Thymus (tissue), 11 donors: ENCODE measurements at regions not wholly inside any gene's neighbourhood (a gene's known extent, or its start where the extent isn't known, plus 50 kb on each side); places are given as distances from the start of the nearest gene placed in this dataset.

ENCODE experiments used
- DNase-seq, 9 donors: peaks; one replicate each; pipeline ENCODE4 v3.0.0-alpha.2; 2013; ENCODE audit warnings: low spot score in 9 of 9, low read depth in 6 of 9, missing footprints in 1 of 9
- H3K27ac ChIP-seq, 2 donors: one replicate each; pipeline ENCODE4 v1.5.1; 2013; ENCODE audit warnings: control low read depth in 1 of 2, low read depth in 1 of 2, low read length in 1 of 2, mild to moderate bottlenecking in 1 of 2, moderate library complexity in 1 of 2
- H3K27me3 ChIP-seq, 2 donors: one replicate each; pipeline ENCODE4 v1.5.1; 2013; ENCODE audit warnings: low read length in 1 of 2; ENCODE audit not compliant: control insufficient read depth in 2 of 2, insufficient read depth in 1 of 2
- H3K36me3 ChIP-seq, 2 donors: one replicate each; pipeline ENCODE4 v1.5.1; 2013; ENCODE audit warnings: low read length in 1 of 2, mild to moderate bottlenecking in 1 of 2, moderate library complexity in 1 of 2; ENCODE audit not compliant: control insufficient read depth in 2 of 2, insufficient read depth in 2 of 2
- H3K4me1 ChIP-seq, 2 donors: one replicate each; pipeline ENCODE4 v1.5.1; 2013; ENCODE audit warnings: low read length in 2 of 2; ENCODE audit not compliant: control insufficient read depth in 2 of 2, insufficient read depth in 2 of 2
- H3K4me3 ChIP-seq, 2 donors: one replicate each; pipeline ENCODE4 v1.5.1; 2013; ENCODE audit warnings: low read length in 2 of 2, control low read depth in 1 of 2, mild to moderate bottlenecking in 1 of 2
- H3K9me3 ChIP-seq, 2 donors: one replicate each; pipeline ENCODE4 v1.5.1; 2013; ENCODE audit warnings: low read length in 1 of 2, mild to moderate bottlenecking in 1 of 2; ENCODE audit not compliant: control insufficient read depth in 2 of 2, insufficient read depth in 1 of 2
- WGBS: extraction: QIAGEN DNeasy Blood & Tissue Kit; methylation state at CpG from one replicate; pipeline ENCODE4 v1.1.7; 2013; 5-methylcytosine and 5-hydroxymethylcytosine counted together
- donor health status: healthy.

DNA sequence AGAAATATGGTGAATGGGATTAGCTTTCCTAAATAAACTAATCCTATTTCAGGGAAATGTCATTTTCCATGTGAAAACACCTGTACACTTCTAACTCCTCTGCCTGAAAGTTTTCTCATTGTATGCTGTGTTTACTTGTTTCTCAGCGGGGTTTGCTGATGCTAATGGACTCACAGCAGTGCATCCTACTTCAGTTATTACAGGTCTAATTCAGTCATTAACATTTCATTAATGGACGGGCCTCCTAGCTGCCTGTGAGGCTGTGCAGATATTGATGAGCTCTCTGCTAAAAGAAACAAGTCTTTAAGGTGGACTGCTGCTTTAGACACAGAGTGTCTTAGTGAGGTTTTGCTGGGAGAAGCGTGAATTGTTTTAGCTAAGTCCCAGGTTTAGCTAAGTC, 1342.0 kb upstream of the ZEB2 start:
- Histone ChIP-seq H3K9me3 (no peaks in the 10 kb centered on the region), H3K4me1 (no peaks in the 10 kb centered on the region), H3K36me3 (no peaks in the 10 kb centered on the region), H3K27me3 (no peaks in the 10 kb centered on the region), H3K4me3 (no peak overlapping the region), H3K27ac (no peak overlapping the region)
- no peak for DNase-seq
- WGBS = 90% methylated on average over 3 of the region's 3 CpGs

GRCh38 chr2:145860083-145860482, 1340.2 kb upstream of the ZEB2 start:
- Histone ChIP-seq H3K4me1 (no peaks in the 10 kb centered on the region), H3K27ac (no peak overlapping the region)
- 92% methylated on average over 1 of the region's 1 CpG for WGBS

GRCh38 chr2:145855142-145855541, 1335.2 kb upstream of the ZEB2 start:
- no peak overlapping the region for H3K27ac ChIP-seq
- H3K4me1 ChIP-seq = no peaks in the 10 kb centered on the region
- H3K4me3 ChIP-seq = no peak overlapping the region
- no peaks in the 10 kb centered on the region for H3K36me3 ChIP-seq
- DNase-seq = no peak
- no peaks in the 10 kb centered on the region for H3K9me3 ChIP-seq
- 100% methylated on average over 1 of the region's 1 CpG for WGBS
- H3K27me3 ChIP-seq = no peaks in the 10 kb centered on the region

More at GRCh38 chr2:145860083-145860482, 1340.2 kb upstream of the ZEB2 start:
- no peaks in the 10 kb centered on the region for H3K27me3 ChIP-seq
- H3K9me3 ChIP-seq = no peaks in the 10 kb centered on the region
- DNase-seq = no peak
- no peak overlapping the region for H3K4me3 ChIP-seq
- H3K36me3 ChIP-seq = no peaks in the 10 kb centered on the region

GRCh38 chr2:145854039-145854755, 1334.3 kb upstream of the ZEB2 start:
- no peak for DNase-seq
- Histone ChIP-seq H3K27me3 (no peaks in the 10 kb centered on the region), H3K27ac (no peak overlapping the region), H3K36me3 (no peaks in the 10 kb centered on the region), H3K9me3 (no peaks in the 10 kb centered on the region), H3K4me1 (no peaks in the 10 kb centered on the region), H3K4me3 (no peak overlapping the region)
- 93% methylated on average over 4 of the region's 4 CpGs for WGBS

DNA sequence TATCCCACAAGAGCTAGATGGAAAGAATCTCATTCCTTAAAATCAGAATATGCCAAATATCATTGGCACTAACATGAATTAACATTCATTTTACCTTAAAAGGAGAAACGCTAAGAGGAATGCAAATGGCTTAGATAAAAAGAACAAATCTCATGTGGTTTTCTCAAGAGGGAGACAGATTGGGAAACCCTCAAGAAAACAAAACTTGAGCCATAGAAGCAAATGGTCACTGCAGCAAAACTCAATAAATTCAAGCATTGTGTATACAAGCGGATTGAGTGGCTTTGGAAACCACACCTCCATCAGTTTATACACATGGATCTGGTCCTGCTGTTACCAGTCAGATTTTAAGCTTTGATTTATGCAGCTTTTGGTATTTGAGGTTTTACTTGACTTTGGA, 1331.8 kb upstream of the ZEB2 start:
- no peak for DNase-seq
- 94% methylated on average over 2 of the region's 2 CpGs for WGBS
- H3K4me3 ChIP-seq = no peak overlapping the region
- H3K4me1 ChIP-seq = no peaks in the 10 kb centered on the region
- H3K9me3 ChIP-seq = no peaks in the 10 kb centered on the region
- H3K27me3 ChIP-seq = no peaks in the 10 kb centered on the region
- H3K27ac ChIP-seq = no peak overlapping the region
- no peaks in the 10 kb centered on the region for H3K36me3 ChIP-seq

- 96% methylated on average over 4 of the region's 4 CpGs for WGBS
- Histone ChIP-seq H3K27ac (no peak overlapping the region), H3K27me3 (no peaks in the 10 kb centered on the region), H3K36me3 (no peaks in the 10 kb centered on the region), H3K9me3 (no peaks in the 10 kb centered on the region), H3K4me1 (no peaks in the 10 kb centered on the region), H3K4me3 (no peak overlapping the region)
- DNase-seq = no peak
Measured at GRCh38 chr2:145849466-145849865, 1329.5 kb upstream of the ZEB2 start.

DNA sequence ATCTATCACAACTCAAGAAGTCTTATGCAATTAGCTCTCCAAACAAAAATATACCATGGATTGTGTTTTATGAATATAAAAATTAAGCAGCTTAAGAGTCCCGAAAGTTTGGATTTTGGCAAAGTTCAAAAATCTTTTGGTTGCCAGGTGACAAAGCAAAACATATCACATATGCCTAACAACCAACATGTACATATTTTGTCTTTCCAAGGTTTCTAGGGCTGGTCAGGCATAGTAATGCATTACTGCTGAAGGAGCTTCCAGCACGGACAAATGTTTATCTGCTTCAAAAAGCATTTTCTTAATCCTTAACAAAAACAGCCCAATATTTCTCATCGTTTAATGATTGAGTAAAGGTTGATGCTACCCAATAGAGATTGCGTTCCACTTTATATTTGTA, 1327.1 kb upstream of the ZEB2 start:
- Histone ChIP-seq H3K4me1 (no peaks in the 10 kb centered on the region), H3K27ac (no peak overlapping the region), H3K36me3 (no peaks in the 10 kb centered on the region), H3K9me3 (no peaks in the 10 kb centered on the region), H3K27me3 (no peaks in the 10 kb centered on the region), H3K4me3 (no peak overlapping the region)
- DNase-seq = no peak
- 93% methylated on average over 4 of the region's 4 CpGs for WGBS

DNA sequence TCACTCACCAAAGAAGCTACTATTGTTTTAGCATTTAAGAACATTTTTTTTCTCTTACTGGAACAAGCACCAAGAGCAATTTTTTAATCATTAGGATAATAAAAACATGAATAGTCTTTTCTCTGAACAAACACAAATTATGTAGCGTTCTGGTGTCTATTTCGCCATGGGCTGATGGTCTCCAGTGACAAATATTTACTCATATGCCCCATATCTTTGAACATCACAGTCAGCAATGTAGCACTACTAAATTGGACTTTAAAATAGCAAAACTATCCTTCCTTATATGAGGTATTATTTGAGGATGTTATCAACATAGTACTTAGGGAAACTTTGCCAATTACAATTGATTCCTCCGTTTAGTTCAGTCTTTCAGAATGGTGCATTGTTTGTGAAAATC, 1326.0 kb upstream of the ZEB2 start:
- H3K27ac ChIP-seq = no peak overlapping the region

GRCh38 chr2:145845207-145845894, 1325.4 kb upstream of the ZEB2 start:
- Histone ChIP-seq H3K9me3 (no peaks in the 10 kb centered on the region), H3K36me3 (no peaks in the 10 kb centered on the region), H3K4me1 (no peaks in the 10 kb centered on the region), H3K27ac (no peak overlapping the region), H3K27me3 (no peaks in the 10 kb centered on the region), H3K4me3 (no peak overlapping the region)
- DNase-seq = no peak
- WGBS = 94% methylated on average over 2 of the region's 2 CpGs

More for the DNA sequence above, 1326.0 kb upstream of the ZEB2 start:
- 98% methylated on average over 3 of the region's 3 CpGs for WGBS
- Histone ChIP-seq H3K36me3 (no peaks in the 10 kb centered on the region), H3K27me3 (no peaks in the 10 kb centered on the region), H3K4me1 (no peaks in the 10 kb centered on the region), H3K4me3 (no peak overlapping the region), H3K9me3 (no peaks in the 10 kb centered on the region)
- DNase-seq = no peak
